ENCODE measurements at regions not wholly inside any gene's neighbourhood (a gene's known extent, or its start where the extent isn't known, plus 50 kb on each side); places are given as distances from the start of the nearest gene placed in this dataset.

DNA sequence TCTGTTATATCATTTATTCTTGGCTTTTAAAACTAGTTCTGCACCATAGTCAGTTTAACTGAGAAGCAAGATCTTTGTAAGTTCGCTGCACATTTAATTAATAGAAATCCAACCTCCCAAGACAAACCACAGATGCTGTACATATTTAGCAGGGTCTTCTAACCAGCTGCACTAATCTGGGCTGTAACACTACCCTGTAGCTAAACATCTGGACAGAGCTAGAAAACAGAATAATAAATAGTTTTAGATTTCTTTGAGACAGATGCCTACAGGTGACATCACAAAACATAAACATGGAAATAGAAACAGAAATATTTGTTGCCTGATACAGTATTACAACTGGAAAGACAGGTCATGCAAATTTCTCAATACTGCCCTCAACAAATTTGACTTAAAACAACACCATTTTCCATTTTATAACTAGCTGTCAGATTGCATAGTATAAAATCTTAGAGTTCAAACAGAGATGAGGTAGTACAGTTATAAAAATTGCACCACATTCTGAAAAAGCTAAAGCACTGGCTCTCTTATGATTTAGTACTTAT lies 315.1 kb downstream of the NR4A2 start:
- no peak overlapping the region for H3K4me3 ChIP-seq (ENCODE audit: low read length)
- H3K27me3 Mint-ChIP-seq (ENCODE audit: insufficient read depth): no peaks in the 10 kb centered on the region
- WGBS, 2 experiments (ENCODE audit: insufficient coverage in 1 of 2, insufficient read length in 1 of 2): 97 to 100% methylated on average over 1 of the region's 1 CpG
- H3K9ac ChIP-seq (ENCODE audit: extremely low read depth, low read length, poor library complexity, severe bottlenecking): no peak overlapping the region
- no peaks in the 10 kb centered on the region for H3K9me3 ChIP-seq (ENCODE audit: control insufficient read depth, low read length)
- no peaks in the 10 kb centered on the region for H3K36me3 ChIP-seq (ENCODE audit: control insufficient read depth, insufficient read depth, low read length)
- no peaks in the 10 kb centered on the region for H3K27me3 ChIP-seq (ENCODE audit: control insufficient read depth, insufficient read depth, low read length, poor library complexity, severe bottlenecking)
- no peak overlapping the region for H3K27ac ChIP-seq (ENCODE audit: low read depth, low read length)
- TF ChIP-seq CTCF (conservative IDR thresholded peaks at IDR 0.05): no peak
- H3K36me3 Mint-ChIP-seq (ENCODE audit: low read depth): peaks cover 6% of the 10 kb centered on the region
- H3K4me1 Mint-ChIP-seq: peaks cover 12% of the 10 kb centered on the region
- peaks cover 4% of the 10 kb centered on the region for H3K4me1 ChIP-seq (ENCODE audit: control insufficient read depth, insufficient read depth, low read length)
- DNase-seq: no peak
- no peak overlapping the region for H3K27ac Mint-ChIP-seq
- H3K9me3 Mint-ChIP-seq: no peaks in the 10 kb centered on the region
- no peak overlapping the region for H3K4me3 Mint-ChIP-seq

GRCh38 chr2:156009293-156009692 lies 323.2 kb downstream of the NR4A2 start:
- WGBS, 2 experiments (ENCODE audit: insufficient coverage in 1 of 2, insufficient read length in 1 of 2): 83 to 95% methylated on average over 1 to 2 of the region's 2 CpGs
- Histone ChIP-seq H3K9ac (ENCODE audit: extremely low read depth, low read length, poor library complexity, severe bottlenecking) (no peak overlapping the region), H3K4me3 (ENCODE audit: low read length) (no peak overlapping the region), H3K9me3 (ENCODE audit: control insufficient read depth, low read length) (peaks cover 25% of the 10 kb centered on the region), H3K4me1 (ENCODE audit: control insufficient read depth, insufficient read depth, low read length) (no peaks in the 10 kb centered on the region), H3K36me3 (ENCODE audit: control insufficient read depth, insufficient read depth, low read length) (no peaks in the 10 kb centered on the region), H3K27me3 (ENCODE audit: control insufficient read depth, insufficient read depth, low read length, poor library complexity, severe bottlenecking) (no peaks in the 10 kb centered on the region), H3K27ac (ENCODE audit: low read depth, low read length) (no peak overlapping the region)
- Mint-ChIP-seq H3K36me3 (ENCODE audit: low read depth) (peaks cover 19% of the 10 kb centered on the region), H3K9me3 (peaks cover 22% of the 10 kb centered on the region), H3K27me3 (ENCODE audit: insufficient read depth) (no peaks in the 10 kb centered on the region), H3K27ac (no peak overlapping the region), H3K4me3 (no peak overlapping the region), H3K4me1 (peaks cover 4% of the 10 kb centered on the region)
- no peak for TF ChIP-seq CTCF (conservative IDR thresholded peaks at IDR 0.05)
- no peak for DNase-seq

GRCh38 chr2:156006721-156007618 lies 325.6 kb downstream of the NR4A2 start:
- no peak overlapping the region for H3K27ac ChIP-seq (ENCODE audit: low read depth, low read length)
- peaks cover 22% of the 10 kb centered on the region for H3K9me3 Mint-ChIP-seq
- H3K27ac Mint-ChIP-seq: no peak overlapping the region
- peak; percentile 42 for DNase-seq
- H3K36me3 ChIP-seq (ENCODE audit: control insufficient read depth, insufficient read depth, low read length): no peaks in the 10 kb centered on the region
- no peaks in the 10 kb centered on the region for H3K27me3 Mint-ChIP-seq (ENCODE audit: insufficient read depth)
- peaks cover 19% of the 10 kb centered on the region for H3K36me3 Mint-ChIP-seq (ENCODE audit: low read depth)
- TF ChIP-seq CTCF (conservative IDR thresholded peaks at IDR 0.05): no peak
- H3K9ac ChIP-seq (ENCODE audit: extremely low read depth, low read length, poor library complexity, severe bottlenecking): no peak overlapping the region
- 86 to 92% methylated on average over 8 to 17 of the region's 17 CpGs for WGBS, 2 experiments (ENCODE audit: insufficient coverage in 1 of 2, insufficient read length in 1 of 2)
- peaks cover 25% of the 10 kb centered on the region for H3K9me3 ChIP-seq (ENCODE audit: control insufficient read depth, low read length)
- H3K4me1 Mint-ChIP-seq: peaks cover 4% of the 10 kb centered on the region
- H3K4me3 ChIP-seq (ENCODE audit: low read length): no peak overlapping the region
- no peak overlapping the region for H3K4me3 Mint-ChIP-seq
- H3K27me3 ChIP-seq (ENCODE audit: control insufficient read depth, insufficient read depth, low read length, poor library complexity, severe bottlenecking): no peaks in the 10 kb centered on the region
- no peaks in the 10 kb centered on the region for H3K4me1 ChIP-seq (ENCODE audit: control insufficient read depth, insufficient read depth, low read length)

Data from endodermal cell (in vitro differentiated cells).